ENCODE measurements at regions not wholly inside any gene's neighbourhood (a gene's known extent, or its start where the extent isn't known, plus 50 kb on each side); places are given as distances from the start of the nearest gene placed in this dataset.

GRCh38 chr11:116536416-116536815 lies 236.4 kb downstream of the BUD13 start:
- no peak for TF ChIP-seq ESRRG (CRISPR knock-in tag; IDR thresholded peaks at IDR 0.05)
- ATAC-seq = no peak

- no peak for ATAC-seq
- no peak for TF ChIP-seq ZFP30 (CRISPR knock-in tag; IDR thresholded peaks at IDR 0.05)
- no peak for TF ChIP-seq TOX (CRISPR knock-in tag; IDR thresholded peaks at IDR 0.05; ENCODE audit: borderline replicate concordance)
- TF ChIP-seq OSR1 (CRISPR knock-in tag; IDR thresholded peaks at IDR 0.05) = no peak
- no peak for TF ChIP-seq TCF4 (CRISPR knock-in tag; IDR thresholded peaks at IDR 0.05; ENCODE audit: borderline replicate concordance)
- TF ChIP-seq SNAI2 (CRISPR knock-in tag; IDR thresholded peaks at IDR 0.05) = no peak
Observed at GRCh38 chr11:116535994-116536393, 236.8 kb downstream of the BUD13 start.

GRCh38 chr11:116535120-116535519 lies 237.7 kb downstream of the BUD13 start:
- TF ChIP-seq PATZ1 (CRISPR knock-in tag; IDR thresholded peaks at IDR 0.05; ENCODE audit: borderline replicate concordance) (no peak), PPARA (CRISPR knock-in tag; IDR thresholded peaks at IDR 0.05; ENCODE audit: borderline replicate concordance) (no peak)
- no peak for ATAC-seq

- TF ChIP-seq ZNF70 (CRISPR knock-in tag; IDR thresholded peaks at IDR 0.05) = no peak
- no peak for TF ChIP-seq OSR1 (CRISPR knock-in tag; IDR thresholded peaks at IDR 0.05)
- TF ChIP-seq PPARA (CRISPR knock-in tag; IDR thresholded peaks at IDR 0.05; ENCODE audit: borderline replicate concordance) = no peak
- no peak for TF ChIP-seq GLIS3 (CRISPR knock-in tag; IDR thresholded peaks at IDR 0.05)
- no peak for TF ChIP-seq TOX (CRISPR knock-in tag; IDR thresholded peaks at IDR 0.05; ENCODE audit: borderline replicate concordance)
- no peak for TF ChIP-seq POU6F1 (CRISPR knock-in tag; IDR thresholded peaks at IDR 0.05; ENCODE audit: borderline replicate concordance, low read depth)
- TF ChIP-seq PATZ1 (CRISPR knock-in tag; IDR thresholded peaks at IDR 0.05; ENCODE audit: borderline replicate concordance) = no peak
- TF ChIP-seq SNAI2 (CRISPR knock-in tag; IDR thresholded peaks at IDR 0.05) = no peak
- TF ChIP-seq ZFP3 (CRISPR knock-in tag; IDR thresholded peaks at IDR 0.05) = no peak
- no peak for TF ChIP-seq ZNF8 (CRISPR knock-in tag; IDR thresholded peaks at IDR 0.05)
- TF ChIP-seq BACH2 (CRISPR knock-in tag; IDR thresholded peaks at IDR 0.05; ENCODE audit: borderline replicate concordance) = no peak
- TF ChIP-seq CSRNP3 (CRISPR knock-in tag; IDR thresholded peaks at IDR 0.05) = no peak
- no peak for TF ChIP-seq CREB5 (CRISPR knock-in tag; IDR thresholded peaks at IDR 0.05; ENCODE audit: low read depth)
- no peak for TF ChIP-seq TCF4 (CRISPR knock-in tag; IDR thresholded peaks at IDR 0.05; ENCODE audit: borderline replicate concordance)
- ATAC-seq = no peak
Observed at GRCh38 chr11:116534270-116534975, 238.4 kb downstream of the BUD13 start.

GRCh38 chr11:116533186-116533825 lies 239.5 kb downstream of the BUD13 start:
- no peak for ATAC-seq
- TF ChIP-seq BACH2 (CRISPR knock-in tag; IDR thresholded peaks at IDR 0.05; ENCODE audit: borderline replicate concordance) (no peak), POU6F1 (CRISPR knock-in tag; IDR thresholded peaks at IDR 0.05; ENCODE audit: borderline replicate concordance, low read depth) (no peak), ARNTL (CRISPR knock-in tag; IDR thresholded peaks at IDR 0.05; ENCODE audit: borderline replicate concordance, low read depth) (no peak), ISL1 (CRISPR knock-in tag; IDR thresholded peaks at IDR 0.05) (no peak), CSDC2 (CRISPR knock-in tag; IDR thresholded peaks at IDR 0.05) (no peak)
